ENCODE measurements at regions not wholly inside any gene's neighbourhood (a gene's known extent, or its start where the extent isn't known, plus 50 kb on each side); places are given as distances from the start of the nearest gene placed in this dataset.

DNA sequence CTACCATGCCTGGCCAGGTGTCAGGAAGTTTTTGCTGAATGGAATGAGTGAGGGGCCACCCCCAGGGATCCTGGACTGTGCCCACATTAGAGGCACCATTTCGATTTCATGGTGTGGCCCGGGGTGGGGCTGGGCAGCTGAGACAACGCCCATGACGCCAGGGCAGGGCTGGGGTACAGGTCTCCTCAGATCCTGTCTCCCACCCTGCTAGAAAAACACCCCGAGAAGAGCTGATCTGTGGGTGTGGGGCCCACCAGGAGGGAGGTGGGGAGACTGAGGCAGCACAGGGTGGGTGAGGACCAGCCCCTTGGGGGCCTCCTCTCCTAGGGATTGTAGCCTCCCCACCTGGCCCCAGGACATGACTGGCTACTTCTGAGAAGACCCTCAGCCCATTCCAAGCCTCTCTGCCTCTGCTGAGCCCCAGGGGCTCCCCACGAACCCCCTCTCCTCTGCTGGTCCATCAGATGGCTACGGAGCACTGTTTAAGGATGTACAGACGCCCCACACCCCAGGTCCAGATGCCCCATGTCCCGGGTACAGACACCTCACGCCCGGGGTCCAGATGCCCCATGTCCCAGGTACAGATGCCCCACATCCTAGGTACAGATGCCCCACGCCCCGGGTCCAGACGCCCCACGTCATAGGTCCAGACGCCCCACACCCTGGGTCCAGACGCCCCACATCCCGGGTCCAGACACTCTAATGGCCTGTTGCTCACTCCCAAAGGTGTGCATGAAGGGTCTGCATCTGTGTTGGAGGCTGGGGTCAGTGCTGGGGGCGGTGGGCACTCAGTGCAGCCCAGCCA, 99.4 kb downstream of the MICALL2 start:
- DNase-seq (ENCODE audit: low read depth) = no peak

DNA sequence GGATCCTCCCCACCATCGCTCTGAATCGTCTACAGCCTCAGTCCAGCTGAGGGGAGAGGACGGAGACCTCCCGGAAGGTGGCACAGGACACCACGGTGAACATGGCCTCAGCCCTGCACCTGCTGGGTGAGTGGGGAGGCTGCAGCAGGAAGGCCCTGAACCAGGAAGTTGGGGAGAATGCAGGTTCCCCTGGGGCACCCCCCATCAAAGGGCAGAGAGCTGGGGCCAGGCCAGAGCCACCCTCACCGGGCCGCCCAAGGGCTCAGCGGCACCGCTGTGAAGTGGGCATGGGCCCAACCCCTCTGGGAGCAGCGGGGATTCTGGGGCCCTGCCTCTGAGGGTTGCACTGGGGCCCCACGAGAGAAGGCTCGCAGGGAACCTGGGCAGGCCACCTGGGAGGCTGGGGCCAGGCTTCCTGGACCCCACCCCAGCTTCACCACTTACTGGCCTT, 98.7 kb downstream of the MICALL2 start:
- DNase-seq (ENCODE audit: low read depth) = no peak

DNA sequence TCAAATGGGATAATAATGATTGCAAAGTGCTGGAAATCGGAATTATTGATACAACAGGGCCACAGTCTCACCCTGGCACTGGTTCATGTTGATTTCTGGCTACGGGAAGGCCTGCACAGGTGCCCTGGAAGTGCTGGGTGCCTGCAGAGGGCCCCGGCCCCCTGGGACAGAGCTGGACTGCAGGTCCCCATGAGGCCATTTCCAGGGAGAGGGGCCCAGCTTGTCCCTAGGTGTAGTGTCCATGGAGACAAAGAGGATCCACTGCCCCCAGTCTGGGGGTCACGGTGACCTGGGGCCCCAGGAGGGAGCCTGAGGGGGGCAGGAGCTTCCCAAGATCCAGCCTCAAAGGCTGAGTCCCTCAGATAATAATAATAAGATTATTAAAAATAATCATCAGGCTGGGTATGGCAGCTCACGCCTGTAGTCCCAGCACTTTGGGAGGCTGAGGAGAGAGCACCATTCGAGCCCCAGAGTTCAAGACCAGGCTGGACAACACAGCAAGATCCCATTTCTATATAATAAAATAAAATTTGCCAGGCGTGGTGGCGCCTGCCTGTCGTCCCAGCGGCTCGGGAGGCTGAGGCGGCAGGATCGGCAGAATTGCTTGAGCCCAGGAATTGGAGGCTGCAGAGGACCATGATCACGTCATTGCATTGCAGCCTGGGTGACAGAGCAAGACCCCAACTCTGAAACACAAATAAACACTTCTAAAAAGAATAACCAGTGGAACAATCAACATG, 98.1 kb downstream of the MICALL2 start:
- DNase-seq (ENCODE audit: low read depth) = no peak

DNA sequence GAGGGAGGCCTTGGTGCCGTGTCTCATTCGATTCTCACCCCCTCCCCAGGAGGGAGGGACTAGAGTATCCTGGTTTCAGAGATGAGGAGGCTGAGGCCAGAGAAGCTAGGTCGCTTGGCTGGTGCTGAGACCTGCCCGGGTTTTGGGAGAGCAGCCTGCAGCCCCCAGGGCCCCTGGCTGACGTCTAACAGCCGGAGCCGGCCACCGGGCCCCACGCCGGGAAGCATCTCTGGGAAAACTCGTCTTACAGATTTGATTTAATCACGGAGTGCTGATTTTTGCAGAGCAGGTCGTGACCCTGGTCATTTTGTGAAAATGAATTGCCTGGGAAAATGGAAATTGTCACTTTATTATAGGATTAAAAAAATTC, 97.5 kb downstream of the MICALL2 start:
- no peak for DNase-seq (ENCODE audit: low read depth)

DNA sequence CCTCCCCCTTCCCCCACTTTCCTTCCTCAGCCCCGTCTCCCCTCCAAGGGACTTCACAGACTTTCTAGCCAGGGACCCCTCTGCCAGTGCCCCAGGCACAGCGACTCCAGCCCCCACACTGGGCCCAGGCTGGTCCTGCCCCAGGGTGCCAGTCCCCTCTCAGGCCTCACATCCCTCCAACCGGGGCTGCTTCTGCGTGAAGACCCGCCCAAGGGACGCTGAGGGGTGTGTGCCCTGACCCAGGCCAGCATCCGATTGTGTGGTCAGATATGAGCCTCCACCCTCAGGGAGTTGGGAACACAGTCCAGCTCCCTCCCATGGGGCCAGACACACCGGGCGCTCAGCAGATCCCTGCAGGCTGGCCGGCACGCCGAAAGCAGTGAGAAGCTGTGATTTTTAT, 97.0 kb downstream of the MICALL2 start:
- DNase-seq (ENCODE audit: low read depth) = no peak

DNA sequence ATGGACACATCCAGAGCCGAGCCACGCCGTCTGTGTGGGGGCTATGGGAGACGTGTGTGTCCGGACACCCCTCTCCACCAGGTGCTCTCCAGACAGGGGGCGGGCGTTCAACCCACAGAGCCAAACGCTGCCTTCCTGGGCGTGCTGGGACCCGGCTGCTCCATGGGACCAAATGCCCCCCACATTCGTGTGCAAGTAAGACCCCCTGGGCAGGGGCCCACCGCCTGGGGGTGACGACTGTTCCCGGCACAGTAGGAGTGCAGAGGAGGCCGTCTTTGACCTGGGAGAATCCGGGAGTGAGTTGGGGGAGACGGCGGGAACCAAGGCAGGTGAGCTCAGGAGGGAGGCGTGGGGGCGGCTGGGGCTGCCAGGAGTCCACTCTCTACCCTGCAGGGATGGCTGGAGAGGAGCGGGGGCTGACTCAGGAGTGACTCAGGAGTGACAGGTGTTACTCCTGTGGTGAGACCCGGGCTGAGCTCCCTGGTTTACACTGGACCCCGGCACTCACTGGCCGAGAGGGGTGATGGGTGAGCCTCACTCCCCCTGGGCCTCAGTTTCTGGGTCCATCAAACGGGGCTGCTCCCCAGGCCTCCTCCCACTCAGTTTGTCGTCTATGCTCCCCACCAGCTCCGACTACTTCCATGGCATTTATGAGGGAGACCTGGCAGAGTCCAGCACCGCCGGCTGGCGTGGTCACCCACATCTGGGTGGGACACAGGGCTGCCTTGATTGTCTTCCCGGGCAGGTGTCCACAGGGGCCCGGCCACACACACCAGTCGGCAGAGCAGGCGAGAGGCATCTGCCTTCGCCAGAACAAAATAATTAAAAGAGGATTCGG, 95.0 kb downstream of the MICALL2 start:
- no peak for DNase-seq (ENCODE audit: low read depth)

DNA sequence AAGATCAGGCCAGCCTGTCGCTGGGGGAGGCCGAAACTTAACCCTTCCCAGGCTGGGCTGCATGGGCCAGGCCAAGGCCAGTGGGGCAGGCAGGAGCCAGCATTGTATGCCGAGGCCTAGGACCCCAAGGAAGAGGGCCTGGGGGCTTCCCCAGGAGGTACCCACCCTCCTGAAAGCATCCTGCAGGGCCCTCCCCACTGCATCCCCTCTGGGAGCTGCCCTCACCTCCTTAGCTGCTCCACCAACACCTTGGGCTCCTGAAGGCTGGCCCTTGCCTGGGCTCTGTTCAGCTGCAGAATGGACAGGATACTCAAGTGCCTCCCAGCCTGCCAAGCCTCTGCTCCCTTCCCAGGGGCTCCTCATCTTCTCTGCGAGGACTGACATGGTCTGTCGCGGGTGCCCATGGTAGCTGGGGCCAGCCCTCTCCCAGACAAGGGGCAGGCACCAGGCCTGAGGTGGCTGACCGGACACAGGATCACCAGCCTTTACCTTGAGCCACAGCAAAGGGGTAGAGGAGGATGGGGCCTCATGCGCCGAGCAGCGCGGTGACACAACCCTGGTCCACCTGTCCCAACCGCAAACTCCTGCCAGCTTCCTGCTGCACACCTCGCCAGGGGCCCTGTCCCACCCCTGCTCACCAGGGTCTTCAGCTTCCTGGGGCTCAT, 94.2 kb downstream of the MICALL2 start:
- DNase-seq (ENCODE audit: low read depth) = no peak

DNA sequence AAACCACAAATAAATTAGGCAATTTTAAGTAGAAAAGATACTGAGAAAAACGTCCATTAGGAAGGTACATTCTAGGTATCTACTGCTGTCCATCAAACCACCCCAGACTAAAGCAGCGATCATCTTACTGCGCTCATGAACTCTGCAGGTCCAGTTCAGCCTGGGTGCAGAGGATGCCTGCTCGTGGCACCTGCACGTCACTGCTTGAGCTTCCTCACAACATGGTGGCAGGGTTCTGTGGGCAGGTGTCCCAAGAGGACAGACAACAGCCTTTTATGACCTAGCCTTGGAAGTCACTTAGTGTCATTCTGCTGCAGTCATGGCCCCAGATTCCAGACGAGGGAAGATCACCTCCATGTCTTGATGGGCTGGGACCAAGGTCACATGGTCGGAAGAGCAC, 93.4 kb downstream of the MICALL2 start:
- no peak for DNase-seq (ENCODE audit: low read depth)

DNA sequence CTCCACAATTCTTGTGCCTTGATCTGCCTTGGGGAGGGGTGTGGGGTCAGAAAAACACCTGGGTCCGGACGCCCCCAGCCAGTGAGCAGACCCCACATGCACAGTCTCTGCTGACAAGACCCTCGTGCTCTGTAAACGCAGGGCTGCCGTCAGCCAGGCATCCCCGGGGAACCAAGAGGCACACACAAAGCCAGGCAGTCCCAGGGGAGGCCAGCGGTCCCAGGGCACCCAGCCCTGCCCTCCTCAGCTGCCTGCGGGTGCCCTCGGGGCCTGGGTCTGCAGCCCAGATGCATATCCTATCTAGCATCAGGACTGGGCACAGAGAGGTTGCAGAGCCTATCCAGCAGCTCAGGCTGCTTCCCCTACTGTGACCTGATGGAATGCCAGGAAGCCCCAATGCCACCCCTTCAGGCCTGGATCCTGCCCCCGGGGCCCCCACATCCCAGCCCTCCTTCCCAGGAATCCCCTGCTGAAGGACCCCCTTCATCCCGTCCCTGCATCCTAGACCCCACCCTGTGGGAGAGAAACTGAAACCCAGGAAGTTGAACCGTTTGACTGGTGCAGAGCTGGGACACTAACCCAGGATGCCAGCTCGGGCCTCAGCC, 92.4 kb downstream of the MICALL2 start:
- no peak for DNase-seq (ENCODE audit: low read depth)

DNA sequence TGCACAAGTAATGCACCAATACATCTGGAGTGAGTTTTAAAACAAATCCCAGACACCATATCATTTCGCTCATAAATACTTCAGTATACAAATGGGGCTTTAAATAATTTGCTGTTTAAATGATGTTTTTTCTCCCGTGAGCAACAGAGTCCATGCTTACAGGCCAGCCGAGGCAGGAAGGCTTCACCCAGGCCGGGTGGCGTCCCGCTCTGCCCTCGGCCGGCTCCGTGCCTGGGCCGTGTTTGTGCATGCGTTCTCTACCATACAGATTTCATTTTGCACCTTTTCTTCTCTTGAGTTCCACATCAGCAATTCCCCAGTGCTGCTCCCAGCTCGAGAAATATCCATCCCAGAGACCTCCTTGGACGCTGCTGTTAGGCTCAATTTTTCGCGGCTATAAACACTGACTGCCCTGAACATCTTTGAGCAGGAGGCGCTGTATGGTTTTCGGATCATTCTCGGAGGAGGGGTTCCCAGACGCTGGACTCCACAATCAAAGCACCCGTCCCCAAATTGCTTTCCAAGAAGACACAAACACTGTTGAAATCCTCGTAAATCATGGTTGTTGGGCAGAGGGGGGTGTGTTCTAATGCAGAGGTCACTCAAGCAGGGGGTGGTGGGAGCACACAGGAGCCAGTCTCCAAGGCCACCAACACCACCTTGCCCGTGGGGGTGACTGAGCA, 91.6 kb downstream of the MICALL2 start:
- DNase-seq (ENCODE audit: low read depth) = no peak

DNA sequence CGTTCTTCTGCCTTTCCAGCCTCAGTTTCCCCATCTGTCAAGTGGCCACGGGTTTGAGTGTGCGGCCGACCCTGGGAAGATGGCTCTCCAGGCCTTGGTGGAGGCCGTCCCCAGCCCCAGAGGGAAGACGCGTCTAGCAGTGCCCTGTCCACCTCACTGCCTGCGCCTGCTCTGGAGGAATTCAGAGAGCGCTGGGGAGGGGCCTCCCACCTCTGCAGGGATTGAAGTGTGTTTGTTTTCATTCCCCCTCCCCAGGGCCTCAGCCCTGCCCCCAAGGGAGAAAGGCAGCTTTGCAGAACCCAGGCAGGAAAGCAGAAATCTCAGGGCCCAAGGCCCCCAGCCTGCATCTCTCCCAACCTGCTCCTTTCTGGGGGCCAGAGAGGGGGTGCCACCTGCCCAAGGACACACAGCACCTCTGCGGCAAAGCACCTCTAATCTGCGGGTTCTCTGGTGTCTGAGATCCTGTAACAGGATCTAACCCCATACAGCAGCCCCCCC, 91.0 kb downstream of the MICALL2 start:
- no peak for DNase-seq (ENCODE audit: low read depth)

DNA sequence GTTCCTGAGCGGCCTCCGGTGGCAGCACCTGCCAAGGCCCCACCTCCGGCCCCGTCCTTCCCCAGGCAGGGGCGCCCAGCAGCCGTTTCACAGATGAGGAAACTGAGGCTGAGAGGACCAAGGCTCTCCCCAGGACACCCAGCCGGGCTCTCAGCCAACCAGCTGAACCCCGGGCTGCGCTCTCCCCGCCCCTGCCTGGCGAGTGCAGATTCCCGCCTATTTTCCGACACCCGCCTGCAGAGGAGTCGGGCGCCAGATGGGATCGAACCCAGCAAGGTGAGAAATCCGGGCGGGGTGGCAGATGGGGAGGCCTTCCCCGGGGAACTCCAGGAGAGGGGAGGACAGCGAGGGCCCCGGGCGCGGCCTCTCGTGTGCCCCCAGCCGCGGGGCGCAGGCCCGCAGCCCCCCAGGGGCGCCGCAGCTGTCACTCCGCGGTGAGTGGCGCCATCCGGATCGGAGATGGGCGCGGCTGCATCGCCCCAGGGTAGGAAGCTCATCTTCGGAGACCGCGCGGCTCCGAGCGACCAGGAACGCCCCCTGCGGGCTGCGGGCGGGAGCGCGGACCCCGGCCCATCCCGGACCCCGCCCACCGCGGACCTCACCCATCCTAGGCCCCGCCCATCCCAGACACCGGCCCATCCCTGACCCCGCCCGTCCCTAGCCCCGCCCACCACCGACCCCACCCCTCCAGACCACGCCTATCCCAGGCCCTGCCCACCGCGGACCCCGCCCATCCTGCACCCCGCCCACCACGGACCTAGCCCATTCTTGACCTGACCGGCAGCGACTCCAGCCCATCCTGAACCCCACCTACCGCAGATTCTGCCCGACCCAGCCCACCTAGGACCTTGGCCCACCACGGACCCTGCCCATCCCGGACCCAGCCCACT, 90.3 kb downstream of the MICALL2 start:
- no peak for DNase-seq (ENCODE audit: low read depth)

DNA sequence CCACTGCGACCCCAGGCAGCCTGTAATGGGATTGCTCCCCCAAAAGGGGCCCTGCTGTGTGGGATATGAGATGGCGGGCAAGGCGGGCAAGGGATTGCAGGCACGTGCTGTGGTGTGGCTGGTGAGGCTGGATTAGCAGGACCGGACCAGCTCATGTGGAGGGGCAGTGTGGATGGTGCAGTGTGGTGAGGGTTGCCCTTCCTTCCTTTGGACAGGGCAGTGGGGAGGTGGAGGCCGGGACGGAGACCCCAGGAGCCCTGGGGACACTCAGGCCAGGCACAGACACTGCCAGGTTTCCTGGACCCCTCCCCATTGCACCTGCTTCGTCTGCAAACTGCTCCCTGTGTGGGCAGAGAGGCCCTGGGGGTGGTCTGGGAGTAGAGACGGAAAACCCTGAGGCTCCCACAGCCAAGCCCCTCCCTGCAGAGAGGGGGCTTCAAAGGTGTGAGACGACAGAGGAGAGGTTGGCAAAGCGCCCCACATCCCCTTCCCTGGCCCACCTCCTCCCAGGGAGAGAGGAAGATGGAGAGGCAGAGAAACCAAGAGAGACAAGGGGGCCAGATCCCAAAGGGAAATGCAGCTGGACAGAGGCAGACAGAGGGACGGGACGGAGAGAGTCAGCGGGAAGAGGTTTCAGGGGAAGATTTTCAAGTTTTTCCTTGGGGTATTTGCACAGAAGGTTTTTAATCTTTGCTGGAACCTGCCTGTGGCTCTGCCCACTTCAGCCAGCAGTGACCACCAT, 89.2 kb downstream of the MICALL2 start:
- DNase-seq (ENCODE audit: low read depth) = no peak

DNA sequence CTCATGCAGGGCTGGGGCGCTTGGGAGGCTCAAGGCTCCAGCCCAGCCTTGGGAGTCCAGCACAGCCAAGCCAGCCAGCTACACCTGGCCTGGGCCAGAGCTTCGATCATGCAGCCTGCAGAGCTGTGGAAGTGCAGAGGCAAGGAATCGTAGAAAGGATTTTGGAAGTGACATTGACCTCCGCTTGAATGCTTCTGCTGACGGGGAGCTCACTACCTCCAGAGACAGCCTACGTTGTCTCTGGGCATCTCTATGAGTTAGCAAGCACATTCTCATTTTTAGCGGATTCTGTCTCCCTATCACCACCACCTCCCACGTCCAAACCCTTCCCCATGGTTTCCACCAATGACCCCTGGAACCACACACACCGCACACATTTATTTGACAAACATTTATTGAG, 88.5 kb downstream of the MICALL2 start:
- no peak for DNase-seq (ENCODE audit: low read depth)

DNA sequence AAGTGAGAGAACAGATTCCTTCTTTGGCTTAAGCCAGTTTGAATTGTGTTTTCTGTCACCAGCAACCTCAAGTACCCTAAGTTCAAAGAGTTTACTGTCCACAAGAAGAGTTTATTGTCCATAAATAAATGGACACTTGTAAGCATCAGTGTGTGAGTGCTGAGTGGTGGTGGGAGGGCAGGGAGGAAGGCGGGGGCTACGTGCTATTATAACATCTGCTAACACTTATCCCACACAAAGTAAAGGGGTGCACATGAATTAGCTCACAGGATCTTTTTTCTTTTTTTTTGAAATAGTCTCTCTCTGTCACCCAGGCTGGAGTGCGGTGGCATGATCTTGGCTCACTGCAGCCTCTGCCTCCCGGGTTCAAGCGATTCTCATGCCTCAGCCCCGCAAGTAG, 87.2 kb downstream of the MICALL2 start:
- no peak for DNase-seq (ENCODE audit: low read depth)

DNA sequence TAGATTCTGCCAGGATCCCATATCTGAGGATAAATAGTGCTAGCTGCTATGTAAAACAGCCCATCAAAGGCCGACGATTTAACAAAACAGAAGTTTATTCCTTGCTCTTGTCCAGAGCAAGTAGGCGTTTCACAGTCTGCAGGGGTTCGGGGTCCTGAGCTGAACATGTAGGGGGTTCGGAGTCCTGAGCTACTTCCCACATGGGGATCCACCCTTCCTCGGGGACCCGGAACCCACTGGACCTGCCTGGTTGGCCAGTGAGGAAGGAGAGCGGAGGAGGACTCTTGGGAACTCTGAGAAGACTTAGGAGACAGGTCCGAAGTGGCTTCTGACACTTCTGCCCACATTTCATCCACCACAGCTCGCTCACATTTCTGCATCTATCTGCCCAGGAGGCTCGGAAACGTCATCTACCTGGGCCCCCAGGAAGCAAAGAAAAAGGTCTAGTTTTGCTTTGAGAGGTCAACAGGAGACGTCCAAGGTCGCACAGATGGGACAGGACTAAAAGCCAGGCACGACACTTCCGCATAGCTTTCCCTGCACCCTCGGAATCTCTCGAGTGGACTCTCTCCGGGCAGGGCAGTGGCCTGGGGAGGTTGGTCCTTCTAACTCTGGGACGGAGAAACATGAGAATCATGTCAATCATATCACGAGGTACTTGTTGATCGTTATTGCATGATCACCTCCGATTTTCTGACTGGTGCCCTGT, 86.4 kb downstream of the MICALL2 start:
- DNase-seq (ENCODE audit: low read depth) = no peak

DNA sequence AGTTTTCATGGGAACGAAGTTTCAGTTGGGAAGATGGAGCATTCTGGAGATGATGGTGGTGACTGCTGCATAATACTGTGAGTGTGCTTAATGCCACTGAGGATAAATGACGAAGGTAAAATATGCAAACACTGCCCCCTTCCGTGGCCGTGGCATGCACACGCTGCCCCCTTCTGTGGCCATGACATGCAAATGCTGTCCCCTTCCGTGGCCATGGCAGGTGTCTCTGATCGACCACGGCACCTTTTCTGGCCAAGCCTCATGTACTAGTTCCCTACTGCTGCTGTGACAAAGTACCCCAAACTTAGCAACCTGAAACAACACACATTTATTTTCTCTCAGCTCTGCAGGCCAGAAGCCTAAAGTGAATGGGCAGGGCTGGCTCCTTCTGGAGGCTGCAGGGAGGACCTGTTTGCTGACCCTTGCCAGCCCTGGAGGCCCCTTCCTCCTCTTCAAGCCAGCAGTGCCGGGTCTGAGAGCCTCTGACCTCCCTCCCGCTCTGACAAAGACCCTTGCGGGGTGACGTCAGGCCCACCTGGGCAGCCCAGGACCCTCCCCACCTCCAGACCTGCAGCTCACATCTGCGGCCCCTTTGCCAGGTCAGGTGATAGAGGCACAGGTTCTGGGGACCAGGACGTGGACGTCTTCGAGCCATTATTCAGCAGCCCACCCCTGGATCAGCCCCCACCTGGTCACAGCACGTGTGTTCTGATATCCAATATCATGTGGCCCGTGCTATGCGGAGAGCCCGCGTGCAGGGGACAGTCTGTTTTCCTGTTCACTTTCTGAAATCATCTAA, 82.0 kb downstream of the MICALL2 start:
- DNase-seq (ENCODE audit: low read depth) = no peak

Data from iris pigment epithelial cell (primary cell).